HG02981 (cell line): ENCODE measurements at regions not wholly inside any gene's neighbourhood (a gene's known extent, or its start where the extent isn't known, plus 50 kb on each side); places are given as distances from the start of the nearest gene placed in this dataset.

Experiments used
- ATAC-seq: cut with Tn5 transposase; IDR thresholded peaks from one replicate; pipeline ENCODE4 v1.9.1; 2021; ENCODE audit warnings: mild to moderate bottlenecking, moderate library complexity; ENCODE audit not compliant: unreplicated experiment

DNA sequence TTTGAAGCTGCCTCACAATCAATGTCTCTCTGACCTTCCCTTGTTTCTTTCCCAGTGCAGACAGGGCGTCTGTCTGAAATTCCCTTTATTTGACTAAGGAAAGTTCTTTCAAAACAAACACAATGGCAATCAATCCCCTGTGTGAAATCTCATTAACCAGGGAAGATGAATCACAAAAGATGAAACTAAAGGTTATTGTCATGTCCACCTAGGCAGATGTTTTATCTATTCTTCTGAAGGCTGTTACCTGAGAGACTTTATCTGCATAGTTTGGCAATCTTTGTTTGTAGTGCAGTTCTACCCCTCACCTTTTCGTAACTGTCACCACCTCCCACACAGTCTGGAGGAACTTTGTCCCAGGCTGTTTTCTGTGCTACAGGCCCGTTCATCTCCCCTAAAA is 217.5 kb upstream of the RIOK2 start:
- no peak for ATAC-seq

DNA sequence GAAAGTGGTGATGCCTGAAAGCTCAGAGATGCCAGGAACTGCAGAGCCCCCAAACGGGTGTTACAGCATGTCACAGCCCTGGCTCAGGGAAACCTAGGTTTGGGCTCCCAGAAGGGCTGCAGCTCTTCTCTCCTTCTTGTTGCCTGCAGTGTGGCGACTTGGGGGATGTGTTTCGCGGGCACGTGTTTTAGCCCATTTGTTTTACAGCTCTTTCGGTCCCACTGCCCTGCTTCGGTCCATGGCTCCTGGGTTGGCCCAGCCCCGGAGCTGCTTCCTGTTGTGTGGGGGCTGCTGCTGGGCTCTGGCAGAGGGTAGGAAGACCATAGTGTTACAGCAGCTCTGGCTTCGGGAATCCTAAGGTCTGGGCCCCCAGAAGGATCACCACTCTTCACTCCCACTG is 222.9 kb upstream of the RIOK2 start:
- no peak for ATAC-seq

- no peak for ATAC-seq
Measured at GRCh38 chr5:97406946-97407676, 224.1 kb upstream of the RIOK2 start.

DNA sequence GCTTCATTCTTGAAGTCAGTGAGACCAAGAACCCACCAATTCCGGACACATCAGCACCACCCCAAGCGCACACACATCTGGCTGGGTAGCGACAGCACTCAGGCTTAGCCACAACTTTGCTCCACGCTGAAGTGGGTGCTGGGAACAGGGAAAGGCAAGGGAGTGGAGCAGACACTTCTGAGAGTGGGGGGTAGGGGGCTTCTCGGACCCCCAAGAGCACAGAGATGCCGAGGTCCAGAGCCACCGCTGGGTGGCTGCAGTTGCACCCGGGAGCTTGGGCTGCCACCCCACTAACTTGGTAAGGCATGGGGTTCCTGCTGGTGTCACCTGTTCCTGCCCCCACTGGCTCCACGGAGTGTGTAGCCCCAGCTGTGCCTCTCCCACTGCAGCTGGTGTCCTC is 225.3 kb upstream of the RIOK2 start:
- ATAC-seq = no peak

DNA sequence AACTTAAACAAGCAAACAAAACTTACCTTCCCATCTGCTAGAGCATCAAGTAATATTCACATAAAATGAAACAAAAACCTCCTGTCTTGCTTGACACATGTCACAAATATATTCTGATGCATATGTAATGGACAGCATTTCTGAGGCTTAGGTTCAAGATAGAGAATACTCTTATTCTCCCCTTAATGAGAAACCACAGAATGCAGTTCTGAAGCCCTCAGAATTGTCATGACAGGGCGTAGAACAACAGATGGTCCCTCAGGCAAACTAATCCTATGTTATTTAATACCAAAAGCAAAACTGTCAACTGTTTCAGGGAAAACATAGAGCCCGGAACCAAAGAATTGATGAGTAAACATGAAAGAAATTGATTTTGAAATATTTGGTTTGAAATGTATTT is 229.9 kb upstream of the RIOK2 start:
- ATAC-seq = no peak

DNA sequence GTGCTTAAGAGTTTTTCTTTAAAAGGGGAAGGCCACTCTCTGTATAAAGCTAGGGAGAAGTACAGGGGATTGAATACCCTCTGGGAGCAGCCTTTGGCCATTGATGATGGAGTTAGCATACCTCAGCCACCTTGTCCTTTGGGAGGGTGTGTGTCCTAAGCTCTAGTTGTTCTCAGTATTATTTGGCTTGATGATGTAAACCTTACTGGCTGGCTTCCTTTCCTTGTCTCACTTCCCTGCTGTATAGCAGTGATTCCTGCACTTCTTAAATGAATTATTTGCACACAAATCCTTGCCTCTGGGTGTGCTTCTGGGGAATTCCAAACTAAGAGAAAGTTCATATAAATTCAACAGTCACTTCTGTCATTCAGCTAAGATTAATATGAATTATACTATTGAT is 234.9 kb upstream of the RIOK2 start:
- ATAC-seq = no peak

DNA sequence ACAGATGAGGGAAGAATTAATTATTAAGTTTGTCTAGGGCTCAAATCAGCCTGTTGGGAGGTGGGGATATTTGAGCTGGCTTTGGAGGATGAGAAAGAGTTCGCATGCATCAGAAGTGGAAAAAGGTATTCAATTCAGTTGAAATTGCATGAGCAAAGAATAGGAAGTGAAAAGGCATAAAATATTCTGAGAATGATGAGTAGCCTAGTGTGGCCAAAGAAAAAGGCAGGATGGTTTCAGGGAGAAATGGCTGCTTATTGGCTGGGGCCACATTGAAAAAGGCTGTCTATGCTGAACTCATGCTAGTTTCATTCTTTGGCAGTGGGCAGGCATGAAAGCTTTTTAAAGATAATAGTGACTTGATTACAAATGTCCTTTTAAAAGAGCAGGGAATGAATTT is 235.4 kb upstream of the RIOK2 start:
- ATAC-seq = no peak

- no peak for ATAC-seq
Measured at GRCh38 chr5:97420646-97421045, 237.6 kb upstream of the RIOK2 start.

- ATAC-seq = no peak
Measured at GRCh38 chr5:97422678-97423077, 239.6 kb upstream of the RIOK2 start.

DNA sequence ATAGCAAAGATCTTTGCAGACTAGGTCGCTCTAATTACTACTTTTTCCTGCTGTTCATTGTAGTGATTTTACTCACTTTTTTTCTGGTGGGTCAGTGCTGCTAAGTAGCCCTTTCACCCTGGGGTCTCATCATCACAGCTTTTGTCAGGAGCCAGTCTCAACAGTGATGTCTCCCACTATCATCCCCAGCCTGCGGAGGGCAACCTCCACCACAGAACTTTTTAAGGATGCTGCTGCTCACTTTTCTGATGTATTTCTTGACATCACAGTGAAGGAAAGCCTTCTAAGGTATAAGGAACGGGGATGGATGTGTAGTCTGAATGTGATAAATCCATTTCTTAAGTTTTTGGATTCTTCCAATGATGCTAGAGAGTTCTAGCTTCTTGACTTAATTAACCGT is 242.5 kb upstream of the RIOK2 start:
- ATAC-seq = no peak

DNA sequence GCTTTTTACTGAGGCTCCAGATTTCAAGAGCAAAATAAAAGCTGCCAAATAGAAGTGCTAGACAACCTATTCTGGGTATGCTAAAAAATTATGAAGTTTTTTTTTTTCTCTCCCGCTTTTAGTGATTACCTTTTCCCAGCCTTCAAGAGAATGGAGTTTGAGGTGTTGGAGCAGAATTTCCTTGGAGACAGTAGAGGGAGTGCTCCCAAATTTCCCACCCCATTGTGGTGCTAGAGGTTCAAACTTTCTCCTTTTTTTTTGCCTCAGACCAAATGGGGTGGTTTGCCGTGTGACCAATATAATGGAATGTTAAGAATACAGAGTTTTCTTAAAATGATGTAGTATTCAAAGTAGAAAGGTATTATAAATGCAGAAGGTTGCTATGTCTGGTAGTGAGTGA is 244.2 kb upstream of the RIOK2 start:
- ATAC-seq = no peak

GRCh38 chr5:97434021-97434420 is 251.0 kb upstream of the RIOK2 start:
- no peak for ATAC-seq

- no peak for ATAC-seq
Measured at GRCh38 chr5:97436405-97436804, 253.4 kb upstream of the RIOK2 start.

GRCh38 chr5:97443740-97444139 is 260.7 kb upstream of the RIOK2 start:
- no peak for ATAC-seq

DNA sequence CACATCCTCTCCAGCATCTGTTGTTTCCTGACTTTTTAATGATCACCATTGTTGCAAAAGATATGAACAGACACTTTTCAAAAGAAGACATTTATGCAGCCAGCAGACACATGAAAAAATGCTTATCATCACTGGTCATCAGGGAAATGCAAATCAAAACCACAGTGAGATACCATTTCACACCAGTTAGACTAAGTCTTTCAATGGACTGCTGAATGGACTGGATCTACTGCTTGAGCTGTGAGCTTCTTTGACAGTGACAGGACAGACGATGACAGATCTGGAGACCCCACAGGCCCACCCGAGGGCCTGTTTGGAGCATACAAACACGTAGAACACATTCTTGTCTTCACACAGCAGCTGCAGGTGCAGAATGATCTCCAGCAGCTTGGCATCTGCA is 266.1 kb upstream of the RIOK2 start:
- no peak for ATAC-seq

GRCh38 chr5:97452646-97453045 is 269.6 kb upstream of the RIOK2 start:
- no peak for ATAC-seq

DNA sequence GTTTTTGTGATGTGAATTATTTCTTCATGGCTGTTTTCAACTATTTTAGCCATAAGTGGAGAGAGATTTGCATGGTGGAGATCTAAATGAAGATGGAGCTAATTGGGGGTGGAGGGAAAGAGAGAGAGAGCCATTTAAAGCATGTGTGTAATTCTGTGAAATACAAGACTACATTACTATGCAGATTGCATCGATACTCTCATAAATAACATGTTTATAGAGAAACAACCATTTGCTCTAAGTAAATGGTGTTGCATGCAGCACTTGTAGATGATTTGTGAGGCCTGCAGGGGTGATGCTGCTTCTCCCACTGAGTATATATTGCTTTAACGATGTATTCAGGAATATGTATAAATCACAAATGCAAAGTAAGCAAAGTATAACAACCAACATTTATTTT is 270.2 kb upstream of the RIOK2 start:
- ATAC-seq = no peak

DNA sequence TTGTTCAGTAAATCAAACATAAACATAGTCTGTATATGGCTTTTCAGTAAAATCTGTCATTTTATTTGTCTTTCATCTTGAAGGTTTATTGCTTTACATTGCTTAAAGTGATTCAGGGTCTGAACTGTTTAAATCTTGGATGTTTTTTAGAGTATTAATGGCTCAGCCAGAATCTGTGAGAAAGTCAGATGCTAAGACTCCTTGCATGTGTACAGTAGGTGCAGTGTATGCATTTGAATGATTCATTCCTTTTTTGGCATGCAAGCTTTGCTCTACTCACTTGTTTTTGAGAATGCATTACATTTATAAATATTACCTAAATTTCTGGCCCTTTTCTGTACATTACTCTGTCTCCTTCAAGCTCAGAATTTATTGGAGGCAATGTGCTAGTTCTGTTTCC is 271.0 kb upstream of the RIOK2 start:
- no peak for ATAC-seq

DNA sequence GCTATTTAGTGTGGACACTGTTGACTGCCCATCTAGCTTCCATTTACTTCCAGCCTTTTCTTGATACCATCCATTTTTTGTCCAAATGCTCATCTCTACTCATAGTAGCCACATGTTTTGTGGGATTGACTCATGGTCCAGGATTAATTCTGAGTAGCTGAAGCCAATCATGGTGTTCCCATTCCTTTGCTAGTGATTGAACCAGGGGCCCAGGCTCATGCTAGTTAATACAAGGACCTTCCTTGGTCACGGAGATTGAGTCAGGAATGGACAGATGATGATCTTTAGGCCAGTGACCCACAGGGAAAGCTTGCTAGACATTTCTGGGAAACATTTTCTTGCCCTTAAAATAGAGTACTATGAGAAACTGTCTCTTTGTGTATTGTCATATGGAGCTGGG is 272.9 kb upstream of the RIOK2 start:
- no peak for ATAC-seq

DNA sequence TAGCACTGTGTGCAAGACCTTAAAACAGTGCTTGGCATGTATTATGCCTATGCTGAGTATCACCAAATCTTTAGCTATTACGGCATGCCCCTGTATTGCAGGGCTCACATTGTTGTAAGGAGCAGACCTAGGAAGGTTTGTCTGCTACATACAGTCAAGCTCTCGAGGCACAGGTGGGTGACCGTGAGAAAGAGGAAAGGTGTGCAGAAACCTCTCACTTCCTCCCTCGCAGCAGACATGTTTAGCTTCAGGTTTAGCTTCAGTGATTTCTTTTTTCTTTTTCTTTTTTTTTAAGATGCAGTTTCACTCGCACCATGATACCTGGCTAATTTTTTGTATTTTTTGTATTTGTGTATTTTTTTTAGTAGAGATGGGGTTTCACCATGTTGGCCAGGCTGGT is 275.8 kb upstream of the RIOK2 start:
- ATAC-seq = no peak

DNA sequence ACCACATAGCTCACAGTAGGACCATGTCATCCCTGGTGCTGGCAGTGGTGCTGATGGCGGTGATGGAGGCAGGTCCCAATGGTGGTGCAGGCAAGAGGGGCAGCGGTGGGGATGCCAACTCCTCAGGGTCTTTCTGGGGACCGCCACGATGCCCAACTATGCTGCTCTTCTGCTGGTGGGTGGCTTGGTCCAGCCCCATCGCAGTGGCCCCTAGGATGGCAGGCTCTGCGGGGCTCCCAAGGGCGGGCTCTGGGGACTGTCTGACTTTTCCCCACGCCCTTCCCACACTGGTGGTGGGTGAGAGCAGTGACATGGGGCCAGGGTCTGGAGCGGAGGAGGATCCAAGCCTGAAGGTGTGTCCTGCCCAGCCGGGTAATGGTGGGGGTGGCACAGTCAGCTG is 288.9 kb upstream of the RIOK2 start:
- ATAC-seq = no peak

- ATAC-seq = no peak
Measured at GRCh38 chr5:97475847-97476246, 292.8 kb upstream of the RIOK2 start.

DNA sequence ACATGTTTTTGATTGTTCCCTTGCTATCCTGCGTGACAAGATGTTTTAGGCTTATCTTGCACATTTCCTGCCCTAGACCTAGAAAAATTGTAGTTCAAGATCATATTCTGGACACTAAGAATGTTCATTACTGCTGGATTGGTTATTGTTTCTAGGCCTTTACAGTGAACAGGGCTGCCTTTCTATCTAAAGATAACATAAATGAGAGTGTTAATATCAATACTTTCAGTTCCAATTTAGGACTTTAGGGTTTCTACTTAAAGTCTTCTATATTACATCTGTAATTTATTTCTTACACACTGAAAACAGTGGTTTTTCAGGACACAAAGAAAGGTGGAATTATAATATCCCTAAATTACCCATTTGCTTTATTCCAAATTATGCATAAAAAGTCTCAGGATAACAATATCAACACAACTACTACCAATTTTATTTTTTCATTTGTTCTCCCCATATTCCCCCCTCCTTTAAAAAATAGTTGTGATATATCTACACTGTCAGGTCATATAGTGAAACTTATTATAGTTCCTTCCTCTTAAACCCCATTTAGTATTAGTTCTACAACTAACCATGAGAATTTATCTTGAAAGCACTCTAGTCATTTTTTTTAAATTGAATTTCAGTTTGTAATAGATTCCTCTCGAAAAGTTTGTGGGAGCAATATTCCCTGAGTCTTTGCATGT is 293.9 kb upstream of the RIOK2 start:
- ATAC-seq = no peak
